Brain microvascular endothelial cell (primary cell): ENCODE measurements at regions not wholly inside any gene's neighbourhood (a gene's known extent, or its start where the extent isn't known, plus 50 kb on each side); places are given as distances from the start of the nearest gene placed in this dataset.

Source experiments
- DNase-seq: peaks from one replicate; pipeline ENCODE4 v3.0.0-alpha.2; 2020
- H3K27ac ChIP-seq: fragments of 250-450 bp; sonication (Bioruptor Pico); 2 replicates; pipeline ENCODE4 v1.5.1; 2020; ENCODE audit warnings: mild to moderate bottlenecking, moderate library complexity
- H3K27me3 ChIP-seq: fragments of 250-450 bp; sonication (Bioruptor Pico); replicated peaks from 2 replicates; pipeline ENCODE4 v1.5.1; 2020; ENCODE audit warnings: mild to moderate bottlenecking
- H3K36me3 ChIP-seq: fragments of 250-450 bp; sonication (Bioruptor Pico); replicated peaks from 2 replicates; pipeline ENCODE4 v1.5.1; 2020; ENCODE audit warnings: mild to moderate bottlenecking
- H3K4me3 ChIP-seq: 2 replicates; pipeline ENCODE4 v1.5.1; 2011; ENCODE audit warnings: low read depth, mild to moderate bottlenecking, control low read depth, low read length, moderate library complexity
- CTCF ChIP-seq: IDR thresholded peaks from 2 replicates; pipeline ENCODE4 v1.5.1; 2011; ENCODE audit warnings: low read depth, mild to moderate bottlenecking, moderate library complexity, low read length, control low read depth, inconsistent platforms; ENCODE audit errors: missing control alignments
- in situ Hi-C: cut with HindIII; loops from 2 replicates; pipeline ENCODE4 v1.10.0; 2017; ENCODE audit warnings: low sequenced_read_pairs, low pct_ligation_motif_present

- Histone ChIP-seq H3K27me3 (no peaks in the 10 kb centered on the region), H3K27ac (no peak overlapping the region), H3K36me3 (no peaks in the 10 kb centered on the region), H3K4me3 (no peak overlapping the region)
- TF ChIP-seq CTCF = no peak
- in situ Hi-C loops = no loop called here
- DNase-seq = no peak
Measured at GRCh38 chr9:108012405-108012804, 522.8 kb upstream of the KLF4 start.

- H3K27me3 ChIP-seq = no peaks in the 10 kb centered on the region
- no peak overlapping the region for H3K27ac ChIP-seq
- in situ Hi-C loops = no loop called here
- no peaks in the 10 kb centered on the region for H3K36me3 ChIP-seq
- no peak for DNase-seq
- no peak overlapping the region for H3K4me3 ChIP-seq
- TF ChIP-seq CTCF = no peak
Measured at GRCh38 chr9:108003526-108003925, 514.0 kb upstream of the KLF4 start.

GRCh38 chr9:108002371-108002956 is 512.9 kb upstream of the KLF4 start:
- in situ Hi-C loops = no loop called here
- TF ChIP-seq CTCF = no peak

GRCh38 chr9:108001237-108001636 is 511.7 kb upstream of the KLF4 start:
- H3K4me3 ChIP-seq = no peak overlapping the region
- no peak for TF ChIP-seq CTCF
- no peaks in the 10 kb centered on the region for H3K27me3 ChIP-seq
- no peak overlapping the region for H3K27ac ChIP-seq
- in situ Hi-C loops = no loop called here
- H3K36me3 ChIP-seq = no peaks in the 10 kb centered on the region
- DNase-seq = no peak

More at GRCh38 chr9:108002371-108002956, 512.9 kb upstream of the KLF4 start:
- no peak for DNase-seq
- no peaks in the 10 kb centered on the region for H3K27me3 ChIP-seq
- no peak overlapping the region for H3K27ac ChIP-seq
- H3K36me3 ChIP-seq = no peaks in the 10 kb centered on the region
- H3K4me3 ChIP-seq = no peak overlapping the region

GRCh38 chr9:107999890-108000289 is 510.3 kb upstream of the KLF4 start:
- DNase-seq = no peak
- in situ Hi-C loops = no loop called here
- no peak for TF ChIP-seq CTCF

GRCh38 chr9:107999011-107999410 is 509.4 kb upstream of the KLF4 start:
- H3K4me3 ChIP-seq = no peak overlapping the region
- H3K36me3 ChIP-seq = no peaks in the 10 kb centered on the region
- in situ Hi-C loops = no loop called here
- H3K27me3 ChIP-seq = no peaks in the 10 kb centered on the region
- no peak overlapping the region for H3K27ac ChIP-seq
- TF ChIP-seq CTCF = no peak
- no peak for DNase-seq

More at GRCh38 chr9:107999890-108000289, 510.3 kb upstream of the KLF4 start:
- H3K4me3 ChIP-seq = no peak overlapping the region
- H3K36me3 ChIP-seq = no peaks in the 10 kb centered on the region
- H3K27me3 ChIP-seq = no peaks in the 10 kb centered on the region
- H3K27ac ChIP-seq = no peak overlapping the region
